ENCODE measurements at regions not wholly inside any gene's neighbourhood (a gene's known extent, or its start where the extent isn't known, plus 50 kb on each side); places are given as distances from the start of the nearest gene placed in this dataset.

DNA sequence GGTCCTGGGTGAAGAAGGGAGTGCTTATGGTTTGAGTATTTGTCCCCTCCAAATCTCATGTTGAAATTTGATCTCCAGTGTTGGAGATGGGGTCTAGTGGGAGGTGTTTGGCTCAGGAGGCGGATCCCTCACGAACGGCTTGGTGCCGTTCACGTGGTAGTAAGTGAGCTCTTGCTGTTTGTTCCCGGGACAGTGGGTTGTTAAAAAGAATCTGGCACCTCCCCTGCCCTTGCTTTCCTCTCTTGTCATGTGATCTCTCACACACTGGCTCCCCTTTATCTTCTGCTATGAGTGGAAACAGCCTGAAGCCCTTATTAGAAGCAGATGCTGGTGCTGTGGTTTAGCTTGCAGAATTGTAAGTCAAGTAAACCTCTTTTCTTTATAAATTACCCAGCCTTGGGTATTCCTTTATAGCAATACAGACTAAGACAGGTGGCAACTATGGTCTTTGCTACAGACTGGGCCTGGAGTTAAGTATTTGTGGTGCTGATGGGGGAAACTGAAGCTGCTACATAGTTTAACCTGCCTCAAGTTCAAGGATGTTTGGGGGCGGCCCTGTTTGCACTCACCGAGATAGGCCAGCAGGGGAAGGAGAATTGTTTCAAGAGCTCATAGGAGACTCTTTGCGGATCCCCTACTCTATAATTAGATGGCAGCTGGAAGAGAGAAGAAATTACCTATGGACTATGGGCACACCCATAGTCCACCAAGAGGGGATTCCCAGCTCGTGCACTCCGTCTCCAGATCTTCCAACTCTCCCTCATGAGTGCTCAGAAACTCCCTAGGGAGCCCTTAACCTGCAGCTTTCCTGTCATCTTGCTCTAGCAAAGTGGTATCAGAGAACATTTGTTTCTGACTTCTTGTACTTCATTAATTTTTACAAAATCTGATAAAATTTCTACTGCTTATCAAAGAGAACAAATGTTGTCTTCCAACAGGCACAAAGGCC is 164.6 kb downstream of the SLC15A5 start:
- DNase-seq = no peak
- Histone ChIP-seq H3K27ac (ENCODE audit: insufficient read depth in 1 of 2, low read depth in 1 of 2, low read length in 2 of 2, poor library complexity in 1 of 2, severe bottlenecking in 2 of 2) (no peak overlapping the region), H3K36me3 (ENCODE audit: control insufficient read depth in 4 of 4, insufficient read depth in 4 of 4, low read length in 3 of 4) (no peaks in the 10 kb centered on the region), H3K9me3 (ENCODE audit: control extremely low read depth in 1 of 5, control insufficient read depth in 4 of 5, insufficient read depth in 2 of 5, low read depth in 1 of 5, low read length in 4 of 5) (no peaks in the 10 kb centered on the region), H3K27me3 (replicated peaks in 2 of 5; ENCODE audit: control insufficient read depth in 4 of 5, insufficient read depth in 5 of 5, low read length in 4 of 5) (peaks cover 0 to 3% (median 0%) of the 10 kb centered on the region in 5 experiments), H3K4me1 (ENCODE audit: control extremely low read depth in 1 of 4, control insufficient read depth in 4 of 4, insufficient read depth in 4 of 4, low read length in 3 of 4) (no peaks in the 10 kb centered on the region), H3K4me3 (ENCODE audit: control insufficient read depth in 1 of 7, extremely low read depth in 1 of 7, insufficient read depth in 4 of 7, low read depth in 2 of 7, low read length in 6 of 7) (no peak overlapping the region)
- WGBS (ENCODE audit: insufficient coverage) = 54% methylated on average over 7 of the region's 11 CpGs
- ChIA-PET CTCF (no interaction called here), POLR2A (no interaction called here)

GRCh38 chr12:16112130-16112529 is 165.4 kb downstream of the SLC15A5 start:
- POLR2A ChIA-PET = no interaction called here
- Histone ChIP-seq H3K4me1 (ENCODE audit: control extremely low read depth in 1 of 4, control insufficient read depth in 4 of 4, insufficient read depth in 4 of 4, low read length in 3 of 4) (no peaks in the 10 kb centered on the region), H3K9me3 (ENCODE audit: control extremely low read depth in 1 of 5, control insufficient read depth in 4 of 5, insufficient read depth in 2 of 5, low read depth in 1 of 5, low read length in 4 of 5) (no peaks in the 10 kb centered on the region), H3K27me3 (replicated peaks in 2 of 5; ENCODE audit: control insufficient read depth in 4 of 5, insufficient read depth in 5 of 5, low read length in 4 of 5) (peaks cover 0 to 3% (median 0%) of the 10 kb centered on the region in 5 experiments), H3K4me3 (ENCODE audit: control insufficient read depth in 1 of 7, extremely low read depth in 1 of 7, insufficient read depth in 4 of 7, low read depth in 2 of 7, low read length in 6 of 7) (no peak overlapping the region), H3K36me3 (ENCODE audit: control insufficient read depth in 4 of 4, insufficient read depth in 4 of 4, low read length in 3 of 4) (no peaks in the 10 kb centered on the region), H3K27ac (ENCODE audit: insufficient read depth in 1 of 2, low read depth in 1 of 2, low read length in 2 of 2, poor library complexity in 1 of 2, severe bottlenecking in 2 of 2) (no peak overlapping the region)
- DNase-seq = no peak
- 40% methylated on average over 1 of the region's 4 CpGs for WGBS (ENCODE audit: insufficient coverage)
- CTCF ChIA-PET = no interaction called here

GRCh38 chr12:16110596-16110995 is 166.9 kb downstream of the SLC15A5 start:
- Histone ChIP-seq H3K9me3 (ENCODE audit: control extremely low read depth in 1 of 5, control insufficient read depth in 4 of 5, insufficient read depth in 2 of 5, low read depth in 1 of 5, low read length in 4 of 5) (no peaks in the 10 kb centered on the region), H3K27me3 (replicated peaks in 2 of 5; ENCODE audit: control insufficient read depth in 4 of 5, insufficient read depth in 5 of 5, low read length in 4 of 5) (peaks cover 0 to 3% (median 0%) of the 10 kb centered on the region in 5 experiments), H3K4me3 (ENCODE audit: control insufficient read depth in 1 of 7, extremely low read depth in 1 of 7, insufficient read depth in 4 of 7, low read depth in 2 of 7, low read length in 6 of 7) (no peak overlapping the region), H3K27ac (ENCODE audit: insufficient read depth in 1 of 2, low read depth in 1 of 2, low read length in 2 of 2, poor library complexity in 1 of 2, severe bottlenecking in 2 of 2) (no peak overlapping the region), H3K4me1 (ENCODE audit: control extremely low read depth in 1 of 4, control insufficient read depth in 4 of 4, insufficient read depth in 4 of 4, low read length in 3 of 4) (no peaks in the 10 kb centered on the region), H3K36me3 (ENCODE audit: control insufficient read depth in 4 of 4, insufficient read depth in 4 of 4, low read length in 3 of 4) (no peaks in the 10 kb centered on the region)
- ChIA-PET CTCF (no interaction called here), POLR2A (no interaction called here)
- no peak for DNase-seq
- no CpG with 5 or more reads among the region's 1 CpG for WGBS (ENCODE audit: insufficient coverage)

GRCh38 chr12:16103851-16104250 is 173.6 kb downstream of the SLC15A5 start:
- H3K4me1 ChIP-seq (ENCODE audit: control extremely low read depth in 1 of 4, control insufficient read depth in 4 of 4, insufficient read depth in 4 of 4, low read length in 3 of 4) = no peaks in the 10 kb centered on the region
- ChIA-PET CTCF (no interaction called here), POLR2A (no interaction called here)
- WGBS (ENCODE audit: insufficient coverage) = no CpG with 5 or more reads among the region's 2 CpGs
- no peak overlapping the region for H3K4me3 ChIP-seq (ENCODE audit: control insufficient read depth in 1 of 7, extremely low read depth in 1 of 7, insufficient read depth in 4 of 7, low read depth in 2 of 7, low read length in 6 of 7)
- no peak for DNase-seq
- no peak overlapping the region for H3K27ac ChIP-seq (ENCODE audit: insufficient read depth in 1 of 2, low read depth in 1 of 2, low read length in 2 of 2, poor library complexity in 1 of 2, severe bottlenecking in 2 of 2)
- no peaks in the 10 kb centered on the region for H3K36me3 ChIP-seq (ENCODE audit: control insufficient read depth in 4 of 4, insufficient read depth in 4 of 4, low read length in 3 of 4)
- no peaks in the 10 kb centered on the region for H3K27me3 ChIP-seq (replicated peaks in 2 of 5; ENCODE audit: control insufficient read depth in 4 of 5, insufficient read depth in 5 of 5, low read length in 4 of 5)
- peaks cover 0 to 9% (median 3%) of the 10 kb centered on the region in 5 experiments for H3K9me3 ChIP-seq (ENCODE audit: control extremely low read depth in 1 of 5, control insufficient read depth in 4 of 5, insufficient read depth in 2 of 5, low read depth in 1 of 5, low read length in 4 of 5)

GRCh38 chr12:16100206-16100605 is 177.3 kb downstream of the SLC15A5 start:
- H3K4me1 ChIP-seq (ENCODE audit: control extremely low read depth in 1 of 4, control insufficient read depth in 4 of 4, insufficient read depth in 4 of 4, low read length in 3 of 4) = no peaks in the 10 kb centered on the region
- CTCF ChIA-PET = no interaction called here
- POLR2A ChIA-PET = no interaction called here
- 38% methylated on average over 2 of the region's 3 CpGs for WGBS (ENCODE audit: insufficient coverage)
- H3K4me3 ChIP-seq (ENCODE audit: control insufficient read depth in 1 of 7, extremely low read depth in 1 of 7, insufficient read depth in 4 of 7, low read depth in 2 of 7, low read length in 6 of 7) = no peak overlapping the region
- H3K27ac ChIP-seq (ENCODE audit: insufficient read depth in 1 of 2, low read depth in 1 of 2, low read length in 2 of 2, poor library complexity in 1 of 2, severe bottlenecking in 2 of 2) = no peak overlapping the region
- H3K36me3 ChIP-seq (ENCODE audit: control insufficient read depth in 4 of 4, insufficient read depth in 4 of 4, low read length in 3 of 4) = no peaks in the 10 kb centered on the region
- peaks cover 0 to 9% (median 2%) of the 10 kb centered on the region in 5 experiments for H3K9me3 ChIP-seq (ENCODE audit: control extremely low read depth in 1 of 5, control insufficient read depth in 4 of 5, insufficient read depth in 2 of 5, low read depth in 1 of 5, low read length in 4 of 5)
- no peak for DNase-seq
- no peaks in the 10 kb centered on the region for H3K27me3 ChIP-seq (replicated peaks in 2 of 5; ENCODE audit: control insufficient read depth in 4 of 5, insufficient read depth in 5 of 5, low read length in 4 of 5)

DNA sequence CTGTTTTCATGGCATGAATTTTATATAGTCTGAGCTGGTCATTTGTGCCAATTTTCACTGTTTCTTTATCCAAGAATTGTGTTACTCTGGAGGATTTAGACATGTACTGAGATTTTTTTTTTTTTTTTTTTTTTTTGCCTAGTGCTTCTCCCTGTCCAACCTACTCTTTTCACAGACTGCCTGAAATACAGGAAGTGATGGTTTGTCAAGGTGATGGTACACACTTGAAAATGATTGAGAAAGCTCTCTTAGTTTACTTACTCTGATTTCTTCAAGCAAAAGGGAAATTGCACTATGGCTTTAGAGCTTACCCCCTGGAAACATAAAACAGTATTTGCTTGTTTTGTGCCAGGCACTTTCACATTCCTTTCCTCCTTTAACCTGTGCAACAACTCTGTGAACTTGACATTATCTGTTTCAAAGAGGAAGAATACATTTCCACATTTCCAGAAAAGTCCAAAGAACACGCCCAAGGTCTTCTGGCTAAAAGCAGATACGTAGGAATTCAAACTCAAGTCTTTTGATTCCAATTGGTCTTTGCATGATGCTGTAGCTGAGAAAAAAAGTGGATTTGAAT is 181.1 kb downstream of the SLC15A5 start:
- H3K27ac ChIP-seq (ENCODE audit: insufficient read depth in 1 of 2, low read depth in 1 of 2, low read length in 2 of 2, poor library complexity in 1 of 2, severe bottlenecking in 2 of 2) = no peak overlapping the region
- ChIA-PET CTCF (no interaction called here), POLR2A (no interaction called here)
- peaks cover 0 to 3% (median 0%) of the 10 kb centered on the region in 5 experiments for H3K9me3 ChIP-seq (ENCODE audit: control extremely low read depth in 1 of 5, control insufficient read depth in 4 of 5, insufficient read depth in 2 of 5, low read depth in 1 of 5, low read length in 4 of 5)
- DNase-seq = no peak
- no CpG with 5 or more reads among the region's 2 CpGs for WGBS (ENCODE audit: insufficient coverage)
- H3K4me3 ChIP-seq (ENCODE audit: control insufficient read depth in 1 of 7, extremely low read depth in 1 of 7, insufficient read depth in 4 of 7, low read depth in 2 of 7, low read length in 6 of 7) = no peak overlapping the region
- H3K4me1 ChIP-seq (ENCODE audit: control extremely low read depth in 1 of 4, control insufficient read depth in 4 of 4, insufficient read depth in 4 of 4, low read length in 3 of 4) = no peaks in the 10 kb centered on the region
- H3K27me3 ChIP-seq (replicated peaks in 2 of 5; ENCODE audit: control insufficient read depth in 4 of 5, insufficient read depth in 5 of 5, low read length in 4 of 5) = no peaks in the 10 kb centered on the region
- no peaks in the 10 kb centered on the region for H3K36me3 ChIP-seq (ENCODE audit: control insufficient read depth in 4 of 4, insufficient read depth in 4 of 4, low read length in 3 of 4)

GRCh38 chr12:16095531-16096110 is 181.9 kb downstream of the SLC15A5 start:
- no peak overlapping the region for H3K4me3 ChIP-seq (ENCODE audit: control insufficient read depth in 1 of 7, extremely low read depth in 1 of 7, insufficient read depth in 4 of 7, low read depth in 2 of 7, low read length in 6 of 7)
- no peaks in the 10 kb centered on the region for H3K36me3 ChIP-seq (ENCODE audit: control insufficient read depth in 4 of 4, insufficient read depth in 4 of 4, low read length in 3 of 4)
- no peaks in the 10 kb centered on the region for H3K27me3 ChIP-seq (replicated peaks in 2 of 5; ENCODE audit: control insufficient read depth in 4 of 5, insufficient read depth in 5 of 5, low read length in 4 of 5)
- no peak overlapping the region for H3K27ac ChIP-seq (ENCODE audit: insufficient read depth in 1 of 2, low read depth in 1 of 2, low read length in 2 of 2, poor library complexity in 1 of 2, severe bottlenecking in 2 of 2)
- ChIA-PET CTCF (no interaction called here), POLR2A (no interaction called here)
- WGBS (ENCODE audit: insufficient coverage) = 82% methylated on average over 2 of the region's 4 CpGs
- H3K4me1 ChIP-seq (ENCODE audit: control extremely low read depth in 1 of 4, control insufficient read depth in 4 of 4, insufficient read depth in 4 of 4, low read length in 3 of 4) = no peaks in the 10 kb centered on the region
- no peak for DNase-seq
- peaks cover 0 to 3% (median 0%) of the 10 kb centered on the region in 5 experiments for H3K9me3 ChIP-seq (ENCODE audit: control extremely low read depth in 1 of 5, control insufficient read depth in 4 of 5, insufficient read depth in 2 of 5, low read depth in 1 of 5, low read length in 4 of 5)
